ENCODE measurements at regions not wholly inside any gene's neighbourhood (a gene's known extent, or its start where the extent isn't known, plus 50 kb on each side); places are given as distances from the start of the nearest gene placed in this dataset.

DNA sequence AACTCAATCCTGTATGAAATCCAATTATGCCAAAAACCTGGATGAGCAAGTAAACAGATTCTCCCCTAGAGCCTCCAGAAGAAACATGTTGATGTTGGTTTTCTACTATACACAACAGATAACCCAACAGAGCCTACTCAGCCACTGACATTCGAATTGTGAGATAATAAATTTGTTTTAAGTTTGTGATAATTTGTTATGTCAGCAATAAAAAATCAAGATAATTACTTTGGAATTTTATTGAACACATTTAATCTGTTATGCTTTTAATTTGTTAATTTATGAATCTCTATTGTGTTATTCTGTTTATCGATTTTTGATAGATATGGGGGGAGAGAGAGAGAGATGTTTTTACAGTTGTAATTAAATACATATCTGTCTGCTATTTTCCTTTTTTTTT is 1016.1 kb upstream of the PCDH7 start:
- Histone ChIP-seq H3K27ac (no peak overlapping the region), H3K36me3 (no peaks in the 10 kb centered on the region), H3K27me3 (no peaks in the 10 kb centered on the region), H3K9me3 (ENCODE audit: low read depth) (no peaks in the 10 kb centered on the region), H3K4me1 (ENCODE audit: low read depth) (no peaks in the 10 kb centered on the region), H3K4me3 (no peak overlapping the region)
- DNase-seq (ENCODE audit: low read depth in 1 of 2, low spot score in 1 of 2), result no peak
- TF ChIP-seq, protein P1, sequence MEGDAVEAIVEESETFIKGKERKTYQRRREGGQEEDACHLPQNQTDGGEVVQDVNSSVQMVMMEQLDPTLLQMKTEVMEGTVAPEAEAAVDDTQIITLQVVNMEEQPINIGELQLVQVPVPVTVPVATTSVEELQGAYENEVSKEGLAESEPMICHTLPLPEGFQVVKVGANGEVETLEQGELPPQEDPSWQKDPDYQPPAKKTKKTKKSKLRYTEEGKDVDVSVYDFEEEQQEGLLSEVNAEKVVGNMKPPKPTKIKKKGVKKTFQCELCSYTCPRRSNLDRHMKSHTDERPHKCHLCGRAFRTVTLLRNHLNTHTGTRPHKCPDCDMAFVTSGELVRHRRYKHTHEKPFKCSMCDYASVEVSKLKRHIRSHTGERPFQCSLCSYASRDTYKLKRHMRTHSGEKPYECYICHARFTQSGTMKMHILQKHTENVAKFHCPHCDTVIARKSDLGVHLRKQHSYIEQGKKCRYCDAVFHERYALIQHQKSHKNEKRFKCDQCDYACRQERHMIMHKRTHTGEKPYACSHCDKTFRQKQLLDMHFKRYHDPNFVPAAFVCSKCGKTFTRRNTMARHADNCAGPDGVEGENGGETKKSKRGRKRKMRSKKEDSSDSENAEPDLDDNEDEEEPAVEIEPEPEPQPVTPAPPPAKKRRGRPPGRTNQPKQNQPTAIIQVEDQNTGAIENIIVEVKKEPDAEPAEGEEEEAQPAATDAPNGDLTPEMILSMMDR (IDR thresholded peaks at IDR 0.05; ENCODE audit: low read depth, low read length), result no peak

DNA sequence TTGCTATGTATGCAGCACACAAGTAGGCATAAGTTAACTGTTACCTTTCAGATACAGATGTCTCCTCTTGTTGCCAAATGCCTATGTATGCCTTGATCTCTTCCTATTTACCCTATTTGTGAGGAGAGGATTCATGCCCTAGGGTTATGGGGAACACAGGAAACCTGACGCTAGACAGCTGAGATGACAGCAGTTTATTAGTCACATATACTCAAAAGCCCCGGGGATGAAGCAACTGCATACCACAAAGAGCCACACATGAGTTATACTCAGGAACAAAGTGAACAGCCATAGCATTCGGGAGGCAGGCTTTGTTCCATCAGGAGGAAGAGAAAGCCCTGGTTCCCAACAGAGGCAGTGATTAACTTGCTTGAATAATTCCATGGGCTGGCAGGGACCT is 1011.7 kb upstream of the PCDH7 start:
- Histone ChIP-seq H3K4me1 (ENCODE audit: low read depth) (no peaks in the 10 kb centered on the region), H3K36me3 (no peaks in the 10 kb centered on the region), H3K9me3 (ENCODE audit: low read depth) (no peaks in the 10 kb centered on the region), H3K27me3 (no peaks in the 10 kb centered on the region), H3K4me3 (no peak overlapping the region), H3K27ac (no peak overlapping the region)
- TF ChIP-seq, protein P1 (IDR thresholded peaks at IDR 0.05; ENCODE audit: low read depth, low read length), result no peak
- no peak for DNase-seq (ENCODE audit: low read depth in 1 of 2, low spot score in 1 of 2)

GRCh38 chr4:29710519-29710918 is 1009.6 kb upstream of the PCDH7 start:
- Histone ChIP-seq H3K9me3 (ENCODE audit: low read depth) (no peaks in the 10 kb centered on the region), H3K36me3 (no peaks in the 10 kb centered on the region), H3K27me3 (no peaks in the 10 kb centered on the region), H3K4me3 (no peak overlapping the region), H3K27ac (no peak overlapping the region), H3K4me1 (ENCODE audit: low read depth) (no peaks in the 10 kb centered on the region)
- DNase-seq (ENCODE audit: low read depth in 1 of 2, low spot score in 1 of 2), result no peak
- TF ChIP-seq, protein P1 (IDR thresholded peaks at IDR 0.05; ENCODE audit: low read depth, low read length), result no peak

DNA sequence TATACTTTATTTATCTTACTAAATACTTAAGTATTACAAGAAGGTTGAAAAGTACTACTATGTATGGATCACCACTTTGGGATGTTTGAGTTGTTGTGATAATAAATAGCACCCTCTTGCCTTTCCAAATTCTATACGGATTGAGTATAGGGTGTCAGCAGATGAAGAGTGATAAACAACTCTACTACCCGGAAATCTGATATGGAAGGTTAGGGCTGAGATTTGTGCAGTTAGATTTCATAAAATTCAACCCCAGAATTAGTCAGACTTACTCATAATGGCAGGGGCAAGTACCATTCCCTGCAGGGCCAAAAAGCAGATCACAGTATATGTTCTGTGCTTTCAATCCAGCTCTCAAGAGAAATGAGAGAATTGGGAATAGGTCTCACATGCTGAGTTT is 1008.9 kb upstream of the PCDH7 start:
- TF ChIP-seq, protein P1 (IDR thresholded peaks at IDR 0.05; ENCODE audit: low read depth, low read length), result no peak
- DNase-seq (ENCODE audit: low read depth in 1 of 2, low spot score in 1 of 2), result no peak

GRCh38 chr4:29717287-29718057 is 1002.7 kb upstream of the PCDH7 start:
- Histone ChIP-seq H3K9me3 (ENCODE audit: low read depth) (no peaks in the 10 kb centered on the region), H3K27me3 (no peaks in the 10 kb centered on the region), H3K36me3 (no peaks in the 10 kb centered on the region), H3K27ac (no peak overlapping the region), H3K4me1 (ENCODE audit: low read depth) (no peaks in the 10 kb centered on the region), H3K4me3 (no peak overlapping the region)
- TF ChIP-seq, protein P1 (IDR thresholded peaks at IDR 0.05; ENCODE audit: low read depth, low read length), result no peak
- DNase-seq (ENCODE audit: low read depth in 1 of 2, low spot score in 1 of 2), result no peak

More for the DNA sequence above, 1008.9 kb upstream of the PCDH7 start:
- no peaks in the 10 kb centered on the region for H3K9me3 ChIP-seq (ENCODE audit: low read depth)
- H3K36me3 ChIP-seq, result no peaks in the 10 kb centered on the region
- no peak overlapping the region for H3K4me3 ChIP-seq
- H3K4me1 ChIP-seq (ENCODE audit: low read depth), result no peaks in the 10 kb centered on the region
- no peak overlapping the region for H3K27ac ChIP-seq
- H3K27me3 ChIP-seq, result no peaks in the 10 kb centered on the region
